SK-N-SH treated with all-trans-retinoic acid at 6 μM for 48 hours (cell line): ENCODE measurements at regions not wholly inside any gene's neighbourhood (a gene's known extent, or its start where the extent isn't known, plus 50 kb on each side); places are given as distances from the start of the nearest gene placed in this dataset.

Source experiments
- ATAC-seq: fragments of 200-7000 bp; cut with Tn5 transposase; 3 replicates; pipeline ENCODE4 v1.9.1; 2020; ENCODE audit warnings: mild to moderate bottlenecking, moderate library complexity
- ARNTL ChIP-seq: fragments of 450-650 bp; formaldehyde crosslinking; IDR thresholded peaks from 2 replicates; pipeline ENCODE4 v1.5.0; 2020; ENCODE audit warnings: low read depth, mild to moderate bottlenecking, moderate library complexity, borderline replicate concordance
- BACH2 ChIP-seq: fragments of 250-450 bp; sonication (Bioruptor Pico); IDR thresholded peaks from 2 replicates; pipeline ENCODE4 v1.9.0; 2021; ENCODE audit warnings: mild to moderate bottlenecking, borderline replicate concordance
- CREB5 ChIP-seq: fragments of 250-450 bp; sonication (Bioruptor Pico); IDR thresholded peaks from 2 replicates; pipeline ENCODE4 v1.5.1; 2020; ENCODE audit warnings: low read depth, mild to moderate bottlenecking, moderate library complexity
- CSDC2 ChIP-seq: fragments of 250-450 bp; sonication (Bioruptor Pico); IDR thresholded peaks from 2 replicates; pipeline ENCODE4 v1.5.0; 2020; ENCODE audit warnings: mild to moderate bottlenecking, moderate library complexity
- CSRNP3 ChIP-seq: fragments of 250-450 bp; sonication (Bioruptor Pico); IDR thresholded peaks from 2 replicates; pipeline ENCODE4 v1.5.1; 2021; ENCODE audit warnings: mild to moderate bottlenecking, moderate library complexity
- ESRRG ChIP-seq: fragments of 250-450 bp; sonication (Bioruptor Pico); IDR thresholded peaks from 2 replicates; pipeline ENCODE4 v1.6.1; 2021; ENCODE audit warnings: mild to moderate bottlenecking
- GLIS3 ChIP-seq: fragments of 250-450 bp; sonication (Bioruptor Pico); IDR thresholded peaks from 2 replicates; pipeline ENCODE4 v1.5.0; 2020; ENCODE audit warnings: mild to moderate bottlenecking, moderate library complexity
- ISL1 ChIP-seq: fragments of 250-450 bp; sonication (Bioruptor Pico); IDR thresholded peaks from 2 replicates; pipeline ENCODE4 v2.1.2; 2022; ENCODE audit warnings: mild to moderate bottlenecking, moderate library complexity
- OSR1 ChIP-seq: fragments of 250-450 bp; sonication (Bioruptor Pico); IDR thresholded peaks from 2 replicates; pipeline ENCODE4 v1.8.0; 2022; ENCODE audit warnings: moderate library complexity, mild to moderate bottlenecking, inconsistent platforms
- PPARA ChIP-seq: fragments of 250-450 bp; sonication (Bioruptor Pico); IDR thresholded peaks from 2 replicates; pipeline ENCODE4 v1.5.0; 2020; ENCODE audit warnings: mild to moderate bottlenecking, borderline replicate concordance
- RARB ChIP-seq: fragments of 250-450 bp; sonication (Bioruptor Pico); IDR thresholded peaks from 2 replicates; pipeline ENCODE4 v1.8.0; 2021; ENCODE audit warnings: mild to moderate bottlenecking, moderate library complexity
- SNAI2 ChIP-seq: fragments of 250-450 bp; sonication (Bioruptor Pico); IDR thresholded peaks from 2 replicates; pipeline ENCODE4 v1.5.0; 2020; ENCODE audit warnings: mild to moderate bottlenecking, moderate library complexity
- TCF4 ChIP-seq: fragments of 250-450 bp; sonication (Bioruptor Pico); IDR thresholded peaks from 2 replicates; pipeline ENCODE4 v1.8.0; 2021; ENCODE audit warnings: mild to moderate bottlenecking, moderate library complexity, borderline replicate concordance
- TOX ChIP-seq: fragments of 250-450 bp; sonication (Bioruptor Pico); IDR thresholded peaks from 2 replicates; pipeline ENCODE4 v1.8.0; 2021; ENCODE audit warnings: mild to moderate bottlenecking, moderate library complexity, borderline replicate concordance
- ZC3H10 ChIP-seq: fragments of 250-450 bp; sonication (Bioruptor Pico); IDR thresholded peaks from 2 replicates; pipeline ENCODE4 v1.5.1; 2021; ENCODE audit warnings: mild to moderate bottlenecking, moderate library complexity
- ZFP30 ChIP-seq: fragments of 450-650 bp; formaldehyde crosslinking; IDR thresholded peaks from 2 replicates; pipeline ENCODE4 v1.5.0; 2022; ENCODE audit warnings: mild to moderate bottlenecking, moderate library complexity
- ZNF565 ChIP-seq: fragments of 450-650 bp; formaldehyde crosslinking; conservative IDR thresholded peaks from 2 replicates; pipeline ENCODE4 v1.5.0; 2020; ENCODE audit warnings: low read depth, mild to moderate bottlenecking, moderate library complexity
- ZNF70 ChIP-seq: fragments of 450-650 bp; formaldehyde crosslinking; IDR thresholded peaks from 2 replicates; pipeline ENCODE4 v1.5.0; 2020; ENCODE audit warnings: mild to moderate bottlenecking, moderate library complexity
- ZNF8 ChIP-seq: fragments of 450-650 bp; formaldehyde crosslinking; IDR thresholded peaks from 2 replicates; pipeline ENCODE4 v1.5.0; 2020; ENCODE audit warnings: mild to moderate bottlenecking, moderate library complexity
- TF ChIP-seq, protein P1 (sequence below): fragments of 250-450 bp; sonication (Bioruptor Pico); IDR thresholded peaks from 2 replicates; pipeline ENCODE4 v1.8.0; 2021; ENCODE audit warnings: low read depth, mild to moderate bottlenecking, moderate library complexity, borderline replicate concordance
- TF ChIP-seq, protein P2 (sequence below): fragments of 250-450 bp; sonication (Bioruptor Pico); IDR thresholded peaks from 2 replicates; pipeline ENCODE4 v1.8.0; 2020; ENCODE audit warnings: mild to moderate bottlenecking, moderate library complexity, borderline replicate concordance
- TF ChIP-seq, protein P3 (sequence below): fragments of 250-450 bp; sonication (Bioruptor Pico); IDR thresholded peaks from 2 replicates; pipeline ENCODE4 v1.5.0; 2020; ENCODE audit warnings: mild to moderate bottlenecking, moderate library complexity

DNA sequence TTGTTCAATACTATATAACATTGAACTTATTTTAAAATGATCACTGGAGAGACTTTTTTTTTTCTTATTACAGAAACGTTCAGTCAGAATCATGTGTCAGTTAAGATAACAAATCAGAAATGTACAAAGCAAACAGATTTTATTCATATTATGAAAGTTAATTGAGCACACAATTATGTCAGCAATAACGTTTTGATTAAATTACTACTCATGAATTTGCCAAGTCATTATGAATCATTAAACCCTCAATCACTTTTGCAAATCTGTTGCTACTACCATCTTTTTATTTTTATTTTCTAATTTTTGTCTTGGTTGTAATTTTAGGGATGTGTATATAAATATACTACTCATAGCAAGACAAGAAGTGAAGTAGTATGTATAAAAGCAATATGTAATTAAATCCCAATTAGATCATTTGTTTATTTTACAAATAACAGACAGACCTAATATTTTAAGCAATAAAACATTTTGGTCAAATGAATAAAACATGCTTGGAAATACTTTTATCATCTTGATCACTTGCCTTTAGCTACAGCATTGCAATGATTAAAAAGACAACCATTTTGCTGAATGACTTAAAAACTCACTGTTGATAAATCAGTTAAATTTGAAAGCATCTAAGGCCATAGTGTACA, 893.4 kb upstream of the MIR17HG start:
- TF ChIP-seq TOX (CRISPR knock-in tag) (no peak), ZC3H10 (CRISPR knock-in tag) (no peak), OSR1 (CRISPR knock-in tag) (no peak), ZNF70 (no peak), RARB (CRISPR knock-in tag) (no peak), ESRRG (no peak), ZNF565 (CRISPR knock-in tag) (no peak), ISL1 (CRISPR knock-in tag) (peak; percentile 56), TCF4 (CRISPR knock-in tag) (peak; percentile 75; the same call in 1 of the 2 replicates), CREB5 (peak; percentile 69), BACH2 (CRISPR knock-in tag) (0 out of 2 replicates have a peak, but pooled peaks have one; percentile 43), PPARA (CRISPR knock-in tag) (no peak), CSRNP3 (no peak)
- TF ChIP-seq, protein P1, sequence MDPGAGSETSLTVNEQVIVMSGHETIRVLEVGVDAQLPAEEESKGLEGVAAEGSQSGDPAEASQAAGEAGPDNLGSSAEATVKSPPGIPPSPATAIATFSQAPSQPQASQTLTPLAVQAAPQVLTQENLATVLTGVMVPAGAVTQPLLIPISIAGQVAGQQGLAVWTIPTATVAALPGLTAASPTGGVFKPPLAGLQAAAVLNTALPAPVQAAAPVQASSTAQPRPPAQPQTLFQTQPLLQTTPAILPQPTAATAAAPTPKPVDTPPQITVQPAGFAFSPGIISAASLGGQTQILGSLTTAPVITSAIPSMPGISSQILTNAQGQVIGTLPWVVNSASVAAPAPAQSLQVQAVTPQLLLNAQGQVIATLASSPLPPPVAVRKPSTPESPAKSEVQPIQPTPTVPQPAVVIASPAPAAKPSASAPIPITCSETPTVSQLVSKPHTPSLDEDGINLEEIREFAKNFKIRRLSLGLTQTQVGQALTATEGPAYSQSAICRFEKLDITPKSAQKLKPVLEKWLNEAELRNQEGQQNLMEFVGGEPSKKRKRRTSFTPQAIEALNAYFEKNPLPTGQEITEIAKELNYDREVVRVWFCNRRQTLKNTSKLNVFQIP (CRISPR knock-in tag), result no peak
- TF ChIP-seq, protein P2, sequence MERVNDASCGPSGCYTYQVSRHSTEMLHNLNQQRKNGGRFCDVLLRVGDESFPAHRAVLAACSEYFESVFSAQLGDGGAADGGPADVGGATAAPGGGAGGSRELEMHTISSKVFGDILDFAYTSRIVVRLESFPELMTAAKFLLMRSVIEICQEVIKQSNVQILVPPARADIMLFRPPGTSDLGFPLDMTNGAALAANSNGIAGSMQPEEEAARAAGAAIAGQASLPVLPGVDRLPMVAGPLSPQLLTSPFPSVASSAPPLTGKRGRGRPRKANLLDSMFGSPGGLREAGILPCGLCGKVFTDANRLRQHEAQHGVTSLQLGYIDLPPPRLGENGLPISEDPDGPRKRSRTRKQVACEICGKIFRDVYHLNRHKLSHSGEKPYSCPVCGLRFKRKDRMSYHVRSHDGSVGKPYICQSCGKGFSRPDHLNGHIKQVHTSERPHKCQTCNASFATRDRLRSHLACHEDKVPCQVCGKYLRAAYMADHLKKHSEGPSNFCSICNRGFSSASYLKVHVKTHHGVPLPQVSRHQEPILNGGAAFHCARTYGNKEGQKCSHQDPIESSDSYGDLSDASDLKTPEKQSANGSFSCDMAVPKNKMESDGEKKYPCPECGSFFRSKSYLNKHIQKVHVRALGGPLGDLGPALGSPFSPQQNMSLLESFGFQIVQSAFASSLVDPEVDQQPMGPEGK (CRISPR knock-in tag), result no peak
- TF ChIP-seq, protein P3, sequence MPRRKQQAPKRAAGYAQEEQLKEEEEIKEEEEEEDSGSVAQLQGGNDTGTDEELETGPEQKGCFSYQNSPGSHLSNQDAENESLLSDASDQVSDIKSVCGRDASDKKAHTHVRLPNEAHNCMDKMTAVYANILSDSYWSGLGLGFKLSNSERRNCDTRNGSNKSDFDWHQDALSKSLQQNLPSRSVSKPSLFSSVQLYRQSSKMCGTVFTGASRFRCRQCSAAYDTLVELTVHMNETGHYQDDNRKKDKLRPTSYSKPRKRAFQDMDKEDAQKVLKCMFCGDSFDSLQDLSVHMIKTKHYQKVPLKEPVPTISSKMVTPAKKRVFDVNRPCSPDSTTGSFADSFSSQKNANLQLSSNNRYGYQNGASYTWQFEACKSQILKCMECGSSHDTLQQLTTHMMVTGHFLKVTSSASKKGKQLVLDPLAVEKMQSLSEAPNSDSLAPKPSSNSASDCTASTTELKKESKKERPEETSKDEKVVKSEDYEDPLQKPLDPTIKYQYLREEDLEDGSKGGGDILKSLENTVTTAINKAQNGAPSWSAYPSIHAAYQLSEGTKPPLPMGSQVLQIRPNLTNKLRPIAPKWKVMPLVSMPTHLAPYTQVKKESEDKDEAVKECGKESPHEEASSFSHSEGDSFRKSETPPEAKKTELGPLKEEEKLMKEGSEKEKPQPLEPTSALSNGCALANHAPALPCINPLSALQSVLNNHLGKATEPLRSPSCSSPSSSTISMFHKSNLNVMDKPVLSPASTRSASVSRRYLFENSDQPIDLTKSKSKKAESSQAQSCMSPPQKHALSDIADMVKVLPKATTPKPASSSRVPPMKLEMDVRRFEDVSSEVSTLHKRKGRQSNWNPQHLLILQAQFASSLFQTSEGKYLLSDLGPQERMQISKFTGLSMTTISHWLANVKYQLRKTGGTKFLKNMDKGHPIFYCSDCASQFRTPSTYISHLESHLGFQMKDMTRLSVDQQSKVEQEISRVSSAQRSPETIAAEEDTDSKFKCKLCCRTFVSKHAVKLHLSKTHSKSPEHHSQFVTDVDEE (CRISPR knock-in tag), result no peak
- no peak for ATAC-seq

DNA sequence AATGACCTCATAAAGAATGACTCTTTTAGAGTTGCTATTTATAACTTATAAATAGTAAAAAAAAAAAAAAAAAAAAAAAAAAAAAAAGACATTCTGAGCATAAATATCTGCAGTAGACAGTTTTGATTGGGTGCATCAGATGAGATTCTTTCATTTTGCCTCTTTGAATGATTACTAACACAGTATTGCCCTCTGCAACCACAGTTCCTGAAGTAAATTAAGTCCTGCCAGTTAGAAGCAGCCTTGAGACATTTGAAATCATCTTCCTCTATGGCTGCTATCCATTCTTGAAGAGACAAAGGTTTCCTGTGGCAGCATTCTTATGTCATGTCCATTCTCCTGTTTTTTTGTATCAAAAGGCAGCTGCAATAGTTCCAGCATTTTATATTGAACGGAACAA, 892.4 kb upstream of the MIR17HG start:
- ATAC-seq, result no peak
- no peak for TF ChIP-seq TOX (CRISPR knock-in tag)
- TF ChIP-seq, protein P2 (CRISPR knock-in tag), result no peak
- TF ChIP-seq ISL1 (CRISPR knock-in tag), result no peak
- TF ChIP-seq OSR1 (CRISPR knock-in tag), result no peak
- no peak for TF ChIP-seq SNAI2
- TF ChIP-seq PPARA (CRISPR knock-in tag), result no peak
- no peak for TF ChIP-seq ARNTL
- no peak for TF ChIP-seq CSDC2 (CRISPR knock-in tag)
- no peak for TF ChIP-seq GLIS3 (CRISPR knock-in tag)
- no peak for TF ChIP-seq ZNF8
- TF ChIP-seq, protein P1 (CRISPR knock-in tag), result no peak
- TF ChIP-seq CREB5, result no peak
- TF ChIP-seq ZC3H10 (CRISPR knock-in tag), result no peak
- TF ChIP-seq BACH2 (CRISPR knock-in tag), result no peak
- no peak for TF ChIP-seq ZFP30 (CRISPR knock-in tag)
- no peak for TF ChIP-seq TCF4 (CRISPR knock-in tag)
